H1 (cell line): ENCODE measurements at regions not wholly inside any gene's neighbourhood (a gene's known extent, or its start where the extent isn't known, plus 50 kb on each side); places are given as distances from the start of the nearest gene placed in this dataset.

Experiments
- SP1 ChIP-seq: IDR thresholded peaks from 2 replicates; pipeline ENCODE4 v1.6.1; 2011; ENCODE audit warnings: low read depth, low read length
- TF ChIP-seq, protein P1 (sequence below): fragments of 300-600 bp; sonication (generic); IDR thresholded peaks from 2 replicates; pipeline ENCODE4 v1.7.1; 2012; ENCODE audit warnings: low read length, moderate library complexity, mild to moderate bottlenecking, inconsistent platforms; ENCODE audit not compliant: insufficient replicate concordance

DNA sequence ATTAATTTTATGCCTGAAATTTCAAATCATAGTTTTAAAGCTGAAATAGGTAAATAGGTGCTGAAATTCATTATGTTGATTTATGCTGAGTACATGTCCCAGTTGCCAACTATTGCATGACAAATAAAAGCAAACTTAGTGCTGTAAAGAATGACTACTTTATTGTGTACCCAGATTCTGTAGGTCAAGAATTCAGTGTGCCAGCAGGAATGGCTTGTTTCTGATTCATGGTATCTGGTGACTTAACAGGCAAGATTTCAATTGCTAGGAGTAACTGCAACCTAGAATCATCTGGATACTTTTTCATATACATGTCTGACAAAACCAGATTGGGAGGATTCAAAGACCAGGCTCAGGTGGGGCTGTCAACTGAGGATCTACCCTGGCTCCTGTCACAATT, 678.4 kb upstream of the ADAMTS5 start (continued):
- TF ChIP-seq, protein P1, sequence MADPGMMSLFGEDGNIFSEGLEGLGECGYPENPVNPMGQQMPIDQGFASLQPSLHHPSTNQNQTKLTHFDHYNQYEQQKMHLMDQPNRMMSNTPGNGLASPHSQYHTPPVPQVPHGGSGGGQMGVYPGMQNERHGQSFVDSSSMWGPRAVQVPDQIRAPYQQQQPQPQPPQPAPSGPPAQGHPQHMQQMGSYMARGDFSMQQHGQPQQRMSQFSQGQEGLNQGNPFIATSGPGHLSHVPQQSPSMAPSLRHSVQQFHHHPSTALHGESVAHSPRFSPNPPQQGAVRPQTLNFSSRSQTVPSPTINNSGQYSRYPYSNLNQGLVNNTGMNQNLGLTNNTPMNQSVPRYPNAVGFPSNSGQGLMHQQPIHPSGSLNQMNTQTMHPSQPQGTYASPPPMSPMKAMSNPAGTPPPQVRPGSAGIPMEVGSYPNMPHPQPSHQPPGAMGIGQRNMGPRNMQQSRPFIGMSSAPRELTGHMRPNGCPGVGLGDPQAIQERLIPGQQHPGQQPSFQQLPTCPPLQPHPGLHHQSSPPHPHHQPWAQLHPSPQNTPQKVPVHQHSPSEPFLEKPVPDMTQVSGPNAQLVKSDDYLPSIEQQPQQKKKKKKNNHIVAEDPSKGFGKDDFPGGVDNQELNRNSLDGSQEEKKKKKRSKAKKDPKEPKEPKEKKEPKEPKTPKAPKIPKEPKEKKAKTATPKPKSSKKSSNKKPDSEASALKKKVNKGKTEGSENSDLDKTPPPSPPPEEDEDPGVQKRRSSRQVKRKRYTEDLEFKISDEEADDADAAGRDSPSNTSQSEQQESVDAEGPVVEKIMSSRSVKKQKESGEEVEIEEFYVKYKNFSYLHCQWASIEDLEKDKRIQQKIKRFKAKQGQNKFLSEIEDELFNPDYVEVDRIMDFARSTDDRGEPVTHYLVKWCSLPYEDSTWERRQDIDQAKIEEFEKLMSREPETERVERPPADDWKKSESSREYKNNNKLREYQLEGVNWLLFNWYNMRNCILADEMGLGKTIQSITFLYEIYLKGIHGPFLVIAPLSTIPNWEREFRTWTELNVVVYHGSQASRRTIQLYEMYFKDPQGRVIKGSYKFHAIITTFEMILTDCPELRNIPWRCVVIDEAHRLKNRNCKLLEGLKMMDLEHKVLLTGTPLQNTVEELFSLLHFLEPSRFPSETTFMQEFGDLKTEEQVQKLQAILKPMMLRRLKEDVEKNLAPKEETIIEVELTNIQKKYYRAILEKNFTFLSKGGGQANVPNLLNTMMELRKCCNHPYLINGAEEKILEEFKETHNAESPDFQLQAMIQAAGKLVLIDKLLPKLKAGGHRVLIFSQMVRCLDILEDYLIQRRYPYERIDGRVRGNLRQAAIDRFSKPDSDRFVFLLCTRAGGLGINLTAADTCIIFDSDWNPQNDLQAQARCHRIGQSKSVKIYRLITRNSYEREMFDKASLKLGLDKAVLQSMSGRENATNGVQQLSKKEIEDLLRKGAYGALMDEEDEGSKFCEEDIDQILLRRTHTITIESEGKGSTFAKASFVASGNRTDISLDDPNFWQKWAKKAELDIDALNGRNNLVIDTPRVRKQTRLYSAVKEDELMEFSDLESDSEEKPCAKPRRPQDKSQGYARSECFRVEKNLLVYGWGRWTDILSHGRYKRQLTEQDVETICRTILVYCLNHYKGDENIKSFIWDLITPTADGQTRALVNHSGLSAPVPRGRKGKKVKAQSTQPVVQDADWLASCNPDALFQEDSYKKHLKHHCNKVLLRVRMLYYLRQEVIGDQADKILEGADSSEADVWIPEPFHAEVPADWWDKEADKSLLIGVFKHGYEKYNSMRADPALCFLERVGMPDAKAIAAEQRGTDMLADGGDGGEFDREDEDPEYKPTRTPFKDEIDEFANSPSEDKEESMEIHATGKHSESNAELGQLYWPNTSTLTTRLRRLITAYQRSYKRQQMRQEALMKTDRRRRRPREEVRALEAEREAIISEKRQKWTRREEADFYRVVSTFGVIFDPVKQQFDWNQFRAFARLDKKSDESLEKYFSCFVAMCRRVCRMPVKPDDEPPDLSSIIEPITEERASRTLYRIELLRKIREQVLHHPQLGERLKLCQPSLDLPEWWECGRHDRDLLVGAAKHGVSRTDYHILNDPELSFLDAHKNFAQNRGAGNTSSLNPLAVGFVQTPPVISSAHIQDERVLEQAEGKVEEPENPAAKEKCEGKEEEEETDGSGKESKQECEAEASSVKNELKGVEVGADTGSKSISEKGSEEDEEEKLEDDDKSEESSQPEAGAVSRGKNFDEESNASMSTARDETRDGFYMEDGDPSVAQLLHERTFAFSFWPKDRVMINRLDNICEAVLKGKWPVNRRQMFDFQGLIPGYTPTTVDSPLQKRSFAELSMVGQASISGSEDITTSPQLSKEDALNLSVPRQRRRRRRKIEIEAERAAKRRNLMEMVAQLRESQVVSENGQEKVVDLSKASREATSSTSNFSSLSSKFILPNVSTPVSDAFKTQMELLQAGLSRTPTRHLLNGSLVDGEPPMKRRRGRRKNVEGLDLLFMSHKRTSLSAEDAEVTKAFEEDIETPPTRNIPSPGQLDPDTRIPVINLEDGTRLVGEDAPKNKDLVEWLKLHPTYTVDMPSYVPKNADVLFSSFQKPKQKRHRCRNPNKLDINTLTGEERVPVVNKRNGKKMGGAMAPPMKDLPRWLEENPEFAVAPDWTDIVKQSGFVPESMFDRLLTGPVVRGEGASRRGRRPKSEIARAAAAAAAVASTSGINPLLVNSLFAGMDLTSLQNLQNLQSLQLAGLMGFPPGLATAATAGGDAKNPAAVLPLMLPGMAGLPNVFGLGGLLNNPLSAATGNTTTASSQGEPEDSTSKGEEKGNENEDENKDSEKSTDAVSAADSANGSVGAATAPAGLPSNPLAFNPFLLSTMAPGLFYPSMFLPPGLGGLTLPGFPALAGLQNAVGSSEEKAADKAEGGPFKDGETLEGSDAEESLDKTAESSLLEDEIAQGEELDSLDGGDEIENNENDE = no peak
- no peak for TF ChIP-seq SP1
